Stromal cell of bone marrow (primary cell): ENCODE measurements at regions not wholly inside any gene's neighbourhood (a gene's known extent, or its start where the extent isn't known, plus 50 kb on each side); places are given as distances from the start of the nearest gene placed in this dataset.
"Not testable (repeated sequence)": the region's sequence is repeated elsewhere in the genome, so short reads cannot be mapped to it uniquely, and the experiment has no call there.

Experiments used
- DNase-seq: peaks from one replicate; pipeline ENCODE4 v3.0.0-alpha.2; 2012; ENCODE audit warnings: low read depth

DNA sequence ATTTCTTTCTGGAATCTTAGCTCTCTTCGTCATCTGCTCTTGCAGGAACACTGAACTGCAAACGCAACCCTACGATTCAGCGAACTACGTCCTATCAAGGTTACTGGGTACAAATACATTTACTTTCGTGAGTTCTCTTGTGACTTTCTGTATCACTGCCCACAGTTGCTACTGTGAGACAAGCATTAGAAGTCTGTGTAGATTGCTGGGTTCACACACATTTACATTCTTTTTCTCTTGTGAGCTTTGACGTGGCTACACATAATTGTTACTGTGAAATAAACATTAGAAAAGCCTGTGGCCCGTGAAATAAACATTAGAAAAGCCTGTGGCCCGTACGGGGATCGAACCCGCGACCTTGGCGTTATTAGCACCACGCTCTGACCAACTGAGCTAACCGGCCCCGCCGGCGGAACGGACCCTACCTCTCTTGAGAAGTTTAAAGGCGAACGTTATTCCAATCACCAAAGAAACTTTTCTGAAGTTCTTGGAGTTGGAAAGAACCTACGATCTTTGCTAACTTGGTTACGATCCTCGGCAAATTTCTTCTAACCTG lies 61.2 kb upstream of the ZNF322 start:
- DNase-seq, result not testable (repeated sequence)

DNA sequence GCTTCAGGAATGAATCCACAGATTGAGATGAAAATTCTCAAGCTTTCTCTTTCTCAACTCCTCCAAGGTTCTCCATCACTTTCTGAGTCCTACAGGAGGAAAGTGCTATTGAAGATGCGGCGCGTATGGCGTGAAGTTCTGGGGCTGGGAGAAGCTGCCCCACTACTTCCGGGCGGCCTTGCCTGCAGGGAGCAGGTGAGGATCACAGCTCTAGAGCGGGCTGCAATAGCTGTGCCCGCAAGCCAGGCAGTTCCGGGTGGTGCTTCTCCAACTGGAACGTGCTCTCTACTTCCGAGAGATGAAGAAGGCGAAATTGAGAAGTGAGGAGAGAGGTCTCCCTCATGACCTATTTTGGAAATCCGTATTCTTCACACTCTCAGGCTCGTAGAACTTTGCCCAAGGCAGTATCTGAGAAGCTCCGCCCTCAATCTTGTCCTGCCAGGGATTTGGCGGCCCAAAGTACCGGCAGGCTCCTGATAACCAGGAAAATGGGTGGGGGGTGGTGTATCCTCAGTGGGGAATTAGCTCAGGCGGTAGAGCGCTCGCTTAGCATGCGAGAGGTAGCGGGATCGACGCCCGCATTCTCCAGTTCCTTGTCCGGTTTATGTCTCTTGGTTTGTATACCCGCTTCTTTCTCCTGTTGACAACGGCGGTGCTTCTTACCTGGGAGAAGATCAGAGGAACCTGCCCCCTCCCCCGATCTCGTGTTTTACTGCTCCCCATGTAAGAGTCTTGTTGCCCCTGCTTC lies 70.6 kb upstream of the ZNF322 start:
- not testable (repeated sequence) for DNase-seq

DNA sequence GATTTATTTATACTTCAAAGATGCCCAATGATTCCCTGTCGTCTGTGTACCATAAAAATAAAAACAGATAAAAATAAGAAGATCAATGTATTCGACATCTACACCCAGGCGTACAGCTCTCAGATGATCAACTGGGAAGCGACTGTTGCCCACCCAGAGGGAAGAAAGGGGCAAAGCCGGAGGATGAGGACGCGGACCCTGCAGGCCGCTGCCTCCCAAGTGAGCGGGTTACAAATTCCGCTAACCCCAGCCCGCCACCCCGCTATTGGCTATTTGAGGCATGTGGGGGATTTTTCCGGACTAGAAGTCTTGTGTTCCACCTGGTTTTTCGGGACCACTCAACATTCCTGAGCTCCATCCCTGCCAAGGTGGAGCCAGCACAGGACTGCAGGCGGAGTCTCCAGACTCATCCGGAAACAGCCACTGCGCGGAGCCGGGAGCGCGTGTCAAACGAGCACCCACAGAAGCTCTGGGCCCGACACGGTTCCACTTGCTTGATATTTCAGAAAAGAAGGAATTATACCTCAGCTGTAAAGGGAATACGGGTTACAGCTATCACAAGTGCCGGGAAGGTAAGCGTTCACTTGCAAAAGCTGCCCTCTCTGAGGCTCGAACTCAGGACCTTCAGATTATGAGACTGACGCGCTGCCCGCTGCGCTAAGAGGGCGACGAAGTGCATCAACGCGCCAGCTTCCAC lies 75.4 kb upstream of the ZNF322 start:
- DNase-seq, result not testable (repeated sequence)

DNA sequence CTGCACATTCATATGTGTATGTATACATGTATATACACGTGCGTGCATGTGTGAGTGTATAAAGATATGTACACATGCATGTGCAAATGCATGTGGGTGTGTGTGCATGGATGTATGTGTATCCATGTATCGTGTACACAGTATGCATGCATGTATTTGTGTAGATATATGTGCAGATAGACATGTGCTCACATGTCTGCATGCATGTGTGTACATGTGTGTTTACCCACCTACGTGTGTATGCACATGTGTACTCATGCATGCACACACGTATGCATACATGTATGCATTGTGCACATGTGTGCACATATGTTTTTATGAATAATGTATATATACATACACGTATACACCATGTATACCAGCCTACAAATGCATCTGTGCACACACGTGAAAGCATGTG lies 80.3 kb upstream of the ZNF322 start:
- DNase-seq, result no peak

DNA sequence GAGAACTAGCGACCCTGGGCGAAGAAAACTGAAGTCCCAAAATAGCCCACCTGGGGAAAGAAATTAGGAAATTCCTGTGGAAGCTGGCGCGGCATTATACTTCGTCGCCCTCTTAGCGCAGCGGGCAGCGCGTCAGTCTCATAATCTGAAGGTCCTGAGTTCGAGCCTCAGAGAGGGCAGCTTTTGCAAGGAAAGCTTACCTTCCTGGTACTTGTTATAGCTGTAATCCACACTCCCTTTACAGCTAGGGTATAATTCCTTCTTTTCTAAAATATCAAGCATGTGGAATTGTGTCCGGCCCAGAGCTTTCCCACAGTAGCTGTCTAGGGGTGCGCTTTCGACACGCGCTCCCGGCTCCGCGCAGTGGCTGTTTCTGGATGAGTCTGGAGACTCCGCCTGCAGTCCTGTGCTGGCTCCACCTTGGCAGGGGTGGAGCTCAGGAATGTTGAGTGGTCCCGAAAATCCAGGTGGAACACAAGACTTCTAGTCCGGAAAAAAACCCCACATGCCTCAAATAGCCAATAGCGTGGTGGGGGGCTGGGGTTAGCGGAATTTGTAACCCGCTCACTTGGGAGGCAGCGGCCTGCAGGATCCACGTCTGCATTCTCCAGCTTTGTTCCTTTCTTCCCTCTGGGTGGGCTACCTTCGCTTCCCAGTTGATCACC lies 83.7 kb upstream of the ZNF322 start:
- no peak for DNase-seq

DNA sequence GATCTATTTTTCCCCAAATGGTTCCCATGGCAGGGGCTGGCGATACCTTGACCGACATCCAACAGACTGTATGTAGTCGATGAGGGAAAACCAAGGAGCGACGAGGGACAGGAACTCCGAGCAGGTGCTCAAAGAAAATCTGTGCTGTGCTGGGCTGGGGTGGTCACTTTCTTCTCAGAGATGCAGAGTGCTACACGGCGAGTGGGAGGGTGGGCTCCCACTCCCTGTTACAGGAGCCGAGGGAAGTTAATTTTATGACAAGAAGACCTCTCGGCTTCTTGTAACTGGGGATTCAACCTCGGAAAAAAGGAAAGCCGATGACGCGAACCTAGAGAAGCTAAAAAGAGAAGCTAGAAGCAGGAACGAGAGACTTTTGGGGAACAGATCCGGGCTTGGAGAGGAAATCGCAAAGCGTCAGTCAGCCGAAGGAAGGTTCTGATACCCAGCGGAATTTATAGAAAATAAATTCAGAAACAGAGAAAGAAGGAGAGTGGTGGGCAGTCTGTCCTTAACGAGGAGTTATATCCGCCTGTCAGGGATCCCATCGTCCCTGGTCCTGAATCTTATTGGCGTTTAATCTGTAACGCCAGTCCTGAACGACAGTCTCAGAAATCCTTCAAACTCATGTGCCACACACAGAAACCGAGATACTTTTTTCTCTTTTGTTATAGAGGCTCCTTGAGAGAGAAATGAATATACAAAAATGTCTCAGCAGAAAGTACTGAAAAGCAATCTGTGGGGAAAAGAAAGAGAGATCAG lies 84.6 kb upstream of the ZNF322 start:
- DNase-seq, result no peak

DNA sequence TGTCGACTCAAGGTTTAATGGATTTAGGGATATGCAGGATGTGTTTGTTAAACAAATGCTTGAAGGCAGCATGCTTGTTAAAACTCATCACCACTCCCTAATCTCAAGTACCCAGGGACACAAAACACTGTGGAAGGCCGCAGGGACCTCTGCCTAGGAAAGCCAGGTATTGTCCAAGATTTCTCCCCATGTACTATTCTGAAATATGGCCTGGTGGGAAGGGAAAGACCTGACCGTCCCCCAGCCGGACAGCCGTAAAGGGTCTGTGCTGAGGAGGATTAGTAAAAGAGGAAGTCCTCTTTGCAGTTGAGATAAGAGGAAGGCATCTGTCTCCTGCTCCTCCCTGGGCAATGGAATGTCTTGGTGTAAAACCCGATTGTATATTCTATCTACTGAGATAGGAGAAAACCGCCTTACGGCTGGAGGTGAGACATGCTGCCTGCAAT lies 85.3 kb upstream of the ZNF322 start:
- DNase-seq, result not testable (repeated sequence)

DNA sequence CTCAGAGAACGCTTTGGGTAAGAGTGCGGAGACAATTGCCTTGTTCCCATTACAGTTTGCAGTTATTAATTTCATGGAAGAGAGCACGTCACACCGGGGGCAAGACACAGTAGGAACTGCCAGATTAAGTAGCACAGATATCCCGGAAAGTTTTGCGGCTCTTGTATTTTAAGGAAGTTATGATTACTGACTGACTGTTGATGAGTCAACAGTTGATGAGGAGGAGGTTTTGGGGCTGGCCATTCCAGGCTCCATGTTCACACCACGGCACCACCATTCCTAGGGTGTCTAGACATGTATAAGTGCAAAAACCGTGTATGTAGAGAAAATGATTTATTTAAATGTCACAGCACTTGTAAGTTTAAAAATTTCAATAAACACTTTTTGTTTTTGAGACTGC lies 86.4 kb upstream of the ZNF322 start:
- DNase-seq, result not testable (repeated sequence)

DNA sequence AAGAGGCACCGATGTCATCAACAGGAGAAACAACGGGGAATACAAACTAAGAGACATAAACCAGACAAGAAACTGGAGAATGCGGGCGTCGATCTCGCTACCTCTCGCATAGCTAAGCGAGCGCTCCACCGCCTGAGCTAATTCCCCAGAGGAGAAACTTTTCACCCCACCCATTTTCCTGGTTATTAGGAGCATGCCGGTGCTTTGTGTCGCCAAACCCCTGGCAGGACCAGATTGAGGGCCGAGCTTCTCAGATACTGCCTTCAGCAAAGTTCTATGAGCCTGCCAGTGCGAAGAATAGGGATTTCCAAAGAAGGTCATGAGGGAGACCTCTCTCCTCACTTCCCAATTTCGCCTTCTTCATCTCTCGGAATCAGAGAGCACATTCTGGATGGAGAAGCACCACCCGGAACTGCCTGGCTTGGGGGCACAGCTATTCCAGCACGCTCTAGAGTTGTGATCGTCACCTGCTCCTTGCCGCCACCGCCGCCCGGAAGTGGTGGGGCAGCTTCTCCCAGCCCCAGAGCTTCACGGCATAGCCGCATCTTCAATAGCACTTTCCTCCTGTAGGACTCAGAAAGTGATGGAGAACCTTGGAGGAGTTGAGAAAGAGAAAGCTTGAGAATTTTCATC lies 89.7 kb upstream of the ZNF322 start:
- DNase-seq, result not testable (repeated sequence)

DNA sequence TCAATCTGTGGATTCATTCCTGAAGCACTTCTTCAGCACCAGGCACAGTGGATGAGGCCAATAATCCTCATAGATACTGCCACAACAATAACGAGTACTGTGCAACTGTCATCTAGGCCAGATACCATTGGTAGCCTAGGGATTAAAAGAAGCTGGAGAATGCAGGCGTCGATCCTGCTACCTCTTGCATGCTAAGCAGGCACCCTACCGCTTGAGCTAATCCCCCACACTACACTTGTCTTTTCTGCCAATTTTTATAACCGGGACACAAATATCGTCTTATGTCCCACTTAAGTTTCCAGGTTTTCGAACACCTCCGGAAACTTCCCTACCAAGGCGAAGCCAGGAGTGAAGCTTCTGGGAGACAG lies 90.2 kb upstream of the ZNF322 start:
- DNase-seq, result not testable (repeated sequence)

DNA sequence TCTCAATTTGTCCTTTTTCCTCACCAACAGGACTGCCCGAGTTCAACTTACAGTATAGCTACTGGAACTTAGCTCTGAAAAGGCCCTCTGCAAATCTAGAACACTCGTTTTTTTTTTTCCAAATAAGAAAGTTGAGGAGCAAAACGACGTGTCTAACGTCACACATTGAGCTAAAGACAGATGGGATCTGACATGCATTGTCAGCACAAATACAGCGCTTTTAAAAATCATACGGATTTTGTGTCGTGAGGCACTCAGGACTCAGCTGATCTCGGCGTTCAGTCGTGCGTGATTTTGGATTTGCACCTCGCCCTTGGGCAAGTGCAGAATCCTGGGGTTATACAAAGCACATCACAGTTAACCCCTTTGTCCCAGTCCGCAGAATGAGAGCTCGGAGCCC lies 94.7 kb upstream of the ZNF322 start:
- DNase-seq, result no peak

DNA sequence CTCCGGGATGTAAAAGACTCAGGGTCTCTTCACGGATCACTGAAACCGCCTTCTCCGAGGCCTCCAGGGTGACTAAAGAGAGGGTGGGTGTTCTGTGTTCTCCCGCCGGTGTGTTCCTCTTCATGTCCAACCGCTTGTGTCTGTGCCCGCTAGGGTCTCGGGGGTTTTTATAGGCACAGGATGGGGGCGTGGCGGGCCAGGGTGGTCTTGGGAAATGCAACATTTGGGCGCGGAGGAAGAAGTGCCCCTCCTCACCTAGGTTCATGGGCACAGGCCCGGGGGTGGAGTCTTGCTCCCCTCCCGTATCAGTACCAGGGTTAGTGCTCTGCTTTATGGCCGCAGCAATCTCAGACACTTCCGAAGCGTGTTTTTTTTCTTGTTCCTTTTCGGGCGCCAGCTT lies 95.3 kb upstream of the ZNF322 start:
- not testable (repeated sequence) for DNase-seq

DNA sequence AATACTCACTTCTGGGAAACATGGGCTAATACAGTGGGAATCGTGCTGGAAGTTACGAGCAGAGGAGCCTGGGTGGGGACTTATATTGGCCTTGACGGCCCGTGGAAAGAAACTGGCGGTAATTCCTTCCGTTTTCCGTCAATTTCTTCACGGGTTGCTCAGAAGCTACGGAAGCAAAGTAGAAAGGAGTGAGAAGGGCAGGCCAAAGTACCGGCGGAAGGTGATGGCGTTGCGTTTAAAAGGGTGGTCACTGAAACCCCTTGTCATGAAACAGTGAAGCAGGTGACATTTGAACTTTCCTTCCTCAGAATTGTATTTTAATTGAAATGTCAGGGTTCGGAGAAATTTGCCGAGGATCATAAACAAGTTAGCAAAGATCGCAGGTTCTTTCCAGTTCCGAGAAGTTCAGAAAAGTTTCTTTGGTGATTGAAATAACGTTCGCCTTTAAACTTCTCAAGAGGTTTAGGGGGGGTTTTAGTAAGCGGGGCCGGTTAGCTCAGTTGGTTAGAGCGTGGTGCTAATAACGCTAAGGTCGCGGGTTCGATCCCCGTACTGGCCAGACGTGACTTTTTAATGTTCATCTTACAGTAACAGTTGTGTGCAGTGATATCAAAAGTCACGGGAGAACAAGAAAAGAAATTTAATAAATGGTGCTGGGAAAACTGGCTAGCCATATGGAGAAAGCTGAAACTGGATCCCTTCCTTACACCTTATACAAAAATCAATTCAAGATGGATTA lies 96.7 kb upstream of the ZNF322 start:
- not testable (repeated sequence) for DNase-seq

DNA sequence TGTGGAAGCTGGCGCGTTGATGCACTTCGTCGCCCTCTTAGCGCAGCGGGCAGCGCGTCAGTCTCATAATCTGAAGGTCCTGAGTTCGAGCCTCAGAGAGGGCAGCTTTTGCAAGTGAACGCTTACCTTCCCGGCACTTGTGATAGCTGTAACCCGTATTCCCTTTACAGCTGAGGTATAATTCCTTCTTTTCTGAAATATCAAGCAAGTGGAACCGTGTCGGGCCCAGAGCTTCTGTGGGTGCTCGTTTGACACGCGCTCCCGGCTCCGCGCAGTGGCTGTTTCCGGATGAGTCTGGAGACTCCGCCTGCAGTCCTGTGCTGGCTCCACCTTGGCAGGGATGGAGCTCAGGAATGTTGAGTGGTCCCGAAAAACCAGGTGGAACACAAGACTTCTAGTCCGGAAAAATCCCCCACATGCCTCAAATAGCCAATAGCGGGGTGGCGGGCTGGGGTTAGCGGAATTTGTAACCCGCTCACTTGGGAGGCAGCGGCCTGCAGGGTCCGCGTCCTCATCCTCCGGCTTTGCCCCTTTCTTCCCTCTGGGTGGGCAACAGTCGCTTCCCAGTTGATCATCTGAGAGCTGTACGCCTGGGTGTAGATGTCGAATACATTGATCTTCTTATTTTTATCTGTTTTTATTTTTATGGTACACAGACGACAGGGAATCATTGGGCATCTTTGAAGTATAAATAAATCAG lies 106.8 kb upstream of the ZNF322 start:
- DNase-seq, result not testable (repeated sequence)

DNA sequence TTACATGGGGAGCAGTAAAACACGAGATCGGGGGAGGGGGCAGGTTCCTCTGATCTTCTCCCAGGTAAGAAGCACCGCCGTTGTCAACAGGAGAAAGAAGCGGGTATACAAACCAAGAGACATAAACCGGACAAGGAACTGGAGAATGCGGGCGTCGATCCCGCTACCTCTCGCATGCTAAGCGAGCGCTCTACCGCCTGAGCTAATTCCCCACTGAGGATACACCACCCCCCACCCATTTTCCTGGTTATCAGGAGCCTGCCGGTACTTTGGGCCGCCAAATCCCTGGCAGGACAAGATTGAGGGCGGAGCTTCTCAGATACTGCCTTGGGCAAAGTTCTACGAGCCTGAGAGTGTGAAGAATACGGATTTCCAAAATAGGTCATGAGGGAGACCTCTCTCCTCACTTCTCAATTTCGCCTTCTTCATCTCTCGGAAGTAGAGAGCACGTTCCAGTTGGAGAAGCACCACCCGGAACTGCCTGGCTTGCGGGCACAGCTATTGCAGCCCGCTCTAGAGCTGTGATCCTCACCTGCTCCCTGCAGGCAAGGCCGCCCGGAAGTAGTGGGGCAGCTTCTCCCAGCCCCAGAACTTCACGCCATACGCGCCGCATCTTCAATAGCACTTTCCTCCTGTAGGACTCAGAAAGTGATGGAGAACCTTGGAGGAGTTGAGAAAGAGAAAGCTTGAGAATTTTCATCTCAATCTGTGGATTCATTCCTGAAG lies 111.6 kb upstream of the ZNF322 start:
- DNase-seq, result not testable (repeated sequence)

DNA sequence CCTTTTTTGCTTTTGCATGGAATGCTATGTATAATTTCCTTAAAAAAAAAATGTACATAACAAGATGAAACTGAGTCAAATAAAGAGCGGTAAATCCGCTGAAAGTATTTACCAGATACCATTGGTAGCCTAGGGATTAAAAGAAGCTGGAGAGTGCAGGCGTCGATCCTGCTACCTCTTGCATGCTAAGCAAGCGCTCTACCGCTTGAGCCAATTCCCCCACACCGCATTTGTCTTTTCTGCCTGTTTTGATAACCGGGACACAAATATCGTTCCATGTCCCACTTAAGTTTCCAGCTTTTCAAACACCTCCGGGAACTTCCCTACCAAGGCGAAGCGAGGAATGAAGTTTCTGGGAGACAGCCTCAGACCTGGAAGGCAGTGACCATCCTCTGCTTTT lies 113.9 kb upstream of the ZNF322 start:
- not testable (repeated sequence) for DNase-seq

DNA sequence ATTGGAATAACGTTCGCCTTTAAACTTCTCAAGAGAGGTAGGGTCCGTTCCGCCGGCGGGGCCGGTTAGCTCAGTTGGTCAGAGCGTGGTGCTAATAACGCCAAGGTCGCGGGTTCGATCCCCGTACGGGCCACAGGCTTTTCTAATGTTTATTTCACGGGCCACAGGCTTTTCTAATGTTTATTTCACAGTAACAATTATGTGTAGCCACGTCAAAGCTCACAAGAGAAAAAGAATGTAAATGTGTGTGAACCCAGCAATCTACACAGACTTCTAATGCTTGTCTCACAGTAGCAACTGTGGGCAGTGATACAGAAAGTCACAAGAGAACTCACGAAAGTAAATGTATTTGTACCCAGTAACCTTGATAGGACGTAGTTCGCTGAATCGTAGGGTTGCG lies 121.0 kb upstream of the ZNF322 start:
- DNase-seq, result not testable (repeated sequence)

DNA sequence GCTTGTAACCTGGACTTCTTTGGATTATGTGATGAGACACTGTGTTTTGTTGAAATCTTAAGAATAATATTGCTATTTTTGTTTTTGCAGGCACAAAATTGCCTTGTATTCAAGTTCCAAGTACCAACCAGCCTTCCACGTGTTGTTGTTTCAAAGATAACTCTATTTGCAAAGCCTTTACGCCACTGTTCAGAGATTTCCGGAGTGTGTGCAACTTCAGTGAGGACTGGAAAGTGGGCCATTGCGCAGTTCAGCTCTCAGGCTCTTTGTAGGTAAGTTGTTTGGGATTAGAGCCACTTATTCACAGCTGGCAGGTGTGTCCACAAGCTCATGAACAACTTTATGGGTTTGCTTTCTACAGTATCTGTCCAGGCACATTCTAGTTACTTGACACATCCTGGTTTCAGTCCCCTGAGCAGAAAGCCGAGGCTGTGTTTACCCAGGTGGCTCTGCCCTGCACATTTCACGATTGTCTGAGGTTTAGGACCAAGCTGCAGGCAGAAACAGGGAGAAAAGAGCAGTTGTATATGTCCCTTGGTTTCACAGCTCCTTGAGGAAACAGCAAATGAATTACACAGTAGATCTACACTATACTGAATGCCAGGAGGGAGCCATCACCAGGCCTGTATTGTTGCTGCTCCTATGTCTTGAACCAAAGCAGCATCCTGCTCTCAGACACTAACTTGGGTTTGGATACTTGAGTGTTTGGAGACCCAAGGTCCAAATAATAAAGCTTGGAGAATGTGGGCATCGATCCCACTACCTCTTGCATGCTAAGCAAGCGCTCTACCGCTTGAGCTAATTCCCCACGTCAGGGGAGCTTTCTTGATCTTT lies 136.1 kb upstream of the ZNF322 start:
- DNase-seq, result not testable (repeated sequence)
